K562 (cell line): ENCODE measurements at regions not wholly inside any gene's neighbourhood (a gene's known extent, or its start where the extent isn't known, plus 50 kb on each side); places are given as distances from the start of the nearest gene placed in this dataset.

Experiments used
- ATAC-seq: fragments of 200-7000 bp; cut with Tn5 transposase; 3 replicates; pipeline ENCODE4 v1.9.1; 2020; ENCODE audit warnings: moderate library complexity
- BruUV-seq: library from RNA; stranded (reverse); fragments of 400-500 nt; replicated peaks from 2 replicates; lab custom pipeline; 2021; lab: Mats Ljungman, UMichigan
- CTCF ChIA-PET: fragments of 300-600 bp; formaldehyde crosslinking; extraction: SDS; loops from one replicate; lab custom pipeline; 2021; ENCODE audit warnings: low intra/inter-chr PET ratio; lab: Yijun Ruan, JAX
- POLR2A ChIA-PET: fragments of 300-600, 350-650 bp; sonication (Branson Sonifier 250); formaldehyde crosslinking; extraction: SDS; loops from one replicate; lab custom pipeline; 2021; ENCODE audit warnings: antibody characterized with exemption, inconsistent platforms; lab: Yijun Ruan, JAX
- DNase-seq, 4 experiments: peaks; one replicate each; pipeline versions ENCODE4 v3.0.0 to v3.0.0-alpha.2; 2011 to 2018; ENCODE audit warnings: low spot score in 3 of 4, mixed read lengths in 3 of 4; ENCODE audit errors: extremely low read depth in 1 of 4
- FAIRE-seq: peaks from 2 replicates; lab custom pipeline; 2011; peaks lifted over from hg19 to GRCh38; lab: Jason Lieb, UNC
- H2AFZ ChIP-seq: 2 replicates; pipeline ENCODE4 v1.6.0; 2011; ENCODE audit warnings: low read depth, low read length, control low read depth, inconsistent platforms
- H3K27ac ChIP-seq: fragments of 200-600 bp; 3 replicates; pipeline ENCODE4 v1.8.0; 2011; ENCODE audit warnings: low read depth, mild to moderate bottlenecking, control low read depth, inconsistent platforms, low read length, moderate library complexity, mixed read lengths; ENCODE audit errors: extremely low read depth
- H3K27me3 ChIP-seq, 2 experiments: fragments of 300-600 bp in 1 of 2; 2 replicates in 1 of 2; 3 replicates in 1 of 2; pipeline versions ENCODE4 v1.6.0 to v1.8.0; 2011; ENCODE audit warnings: inconsistent platforms in 2 of 2, low read length in 2 of 2, mild to moderate bottlenecking in 1 of 2, mixed read lengths in 1 of 2, moderate library complexity in 1 of 2; ENCODE audit not compliant: control insufficient read depth in 2 of 2, insufficient read depth in 2 of 2
- H3K36me3 ChIP-seq: fragments of 300-600 bp; 3 replicates; pipeline ENCODE4 v1.8.0; 2011; ENCODE audit warnings: mild to moderate bottlenecking, low read length, inconsistent platforms; ENCODE audit not compliant: control insufficient read depth, insufficient read depth
- H3K4me1 ChIP-seq, 2 experiments: fragments of 200-600 bp in 1 of 2; replicated peaks in 1 of 2; 2 replicates in 1 of 2; 3 replicates in 1 of 2; pipeline versions ENCODE4 v1.5.1 to v1.8.0; 2011; ENCODE audit warnings: inconsistent platforms in 2 of 2, low read length in 2 of 2, mild to moderate bottlenecking in 1 of 2, mixed read lengths in 1 of 2, moderate library complexity in 1 of 2; ENCODE audit not compliant: control insufficient read depth in 2 of 2, insufficient read depth in 2 of 2
- H3K4me2 ChIP-seq: 2 replicates; pipeline ENCODE4 v1.6.1; 2011; ENCODE audit warnings: low read length, control low read depth, inconsistent platforms, mixed read lengths; ENCODE audit not compliant: insufficient read depth
- H3K4me3 ChIP-seq: fragments of 200-600 bp; sonication (generic), shearing (Covaris generic); 2 replicates; pipeline ENCODE4 v1.5.1; 2016; ENCODE audit warnings: control low read depth, inconsistent platforms
- H3K79me2 ChIP-seq: fragments of 200-600 bp; 3 replicates; pipeline ENCODE4 v1.8.0; 2011; ENCODE audit warnings: low read length, inconsistent platforms; ENCODE audit not compliant: control insufficient read depth, insufficient read depth
- H3K9ac ChIP-seq, 2 experiments: 2 replicates each; pipeline versions ENCODE4 v1.6.0 to v1.6.1; 2011; ENCODE audit warnings: low read depth in 2 of 2, low read length in 2 of 2, control low read depth in 1 of 2, inconsistent platforms in 1 of 2, mild to moderate bottlenecking in 1 of 2, mixed read lengths in 1 of 2; ENCODE audit not compliant: insufficient read depth in 1 of 2
- H3K9me1 ChIP-seq: one replicate; pipeline ENCODE4 v1.6.0; 2011; ENCODE audit warnings: inconsistent platforms, mild to moderate bottlenecking, low read length, moderate library complexity; ENCODE audit not compliant: control insufficient read depth, insufficient read depth
- H3K9me3 ChIP-seq: replicated peaks from 2 replicates; pipeline ENCODE4 v1.5.1; 2011; ENCODE audit warnings: low read depth, low read length, inconsistent platforms; ENCODE audit not compliant: control insufficient read depth, insufficient read depth
- H4K20me1 ChIP-seq: replicated peaks from 2 replicates; pipeline ENCODE4 v1.6.1; 2011; ENCODE audit warnings: low read length, inconsistent platforms, mixed read lengths; ENCODE audit not compliant: control insufficient read depth, insufficient read depth
- ATF2 ChIP-seq: sonication (generic); formaldehyde crosslinking; IDR thresholded peaks from 2 replicates; pipeline ENCODE4 v1.8.1; 2022; ENCODE audit warnings: missing genetic modification reagents
- CREB3 ChIP-seq: fragments of 450-650 bp; conservative IDR thresholded peaks from 2 replicates; pipeline ENCODE4 v1.6.1; 2016; ENCODE audit warnings: missing genetic modification characterization, low read depth, mild to moderate bottlenecking, missing compliant biosample characterization, moderate library complexity
- HDGF ChIP-seq: fragments of 450-650 bp; IDR thresholded peaks from 2 replicates; pipeline ENCODE4 v1.6.1; 2016
- JUNB ChIP-seq: fragments of 450-650 bp; formaldehyde crosslinking; conservative IDR thresholded peaks from 2 replicates; pipeline ENCODE4 v1.4.0; 2020; ENCODE audit warnings: mild to moderate bottlenecking
- ZNF217 ChIP-seq: sonication (generic); formaldehyde crosslinking; IDR thresholded peaks from 2 replicates; pipeline ENCODE4 v1.8.0; 2022; ENCODE audit warnings: mild to moderate bottlenecking, missing genetic modification reagents
- WGBS: fragments of 100-300 bp; shearing (Covaris generic); methylation state at CpG from one replicate; pipeline ENCODE4 v1.1.6; 2016; ENCODE audit warnings: low coverage, mixed read lengths; ENCODE audit not compliant: insufficient coverage; ENCODE audit errors: missing lambda C conversion rate; 5-methylcytosine and 5-hydroxymethylcytosine counted together
- in situ Hi-C: fragments of 300-500 bp; cut with MboI; formaldehyde crosslinking; loops from 4 replicates; pipeline ENCODE4 v1.15.0; 2018; ENCODE audit warnings: inconsistent platforms, mixed read lengths
- intact Hi-C: fragments of 100-400 bp; cut with micrococcal nuclease; formaldehyde crosslinking; loops from 2 replicates; pipeline ENCODE4 v1.14.2; 2022

- 0% methylated on average over 1 of the region's 1 CpG for WGBS
- Histone ChIP-seq H3K4me1 (no peaks in the 10 kb centered on the region), H3K27ac (no peak overlapping the region), H3K4me3 (no peak overlapping the region), H3K4me2 (no peak overlapping the region), H3K9ac (no peak overlapping the region), H3K9me3 (no peaks in the 10 kb centered on the region; the same call in 1 of the 2 replicates), H3K79me2 (no peaks in the 10 kb centered on the region), H4K20me1 (no peaks in the 10 kb centered on the region), H3K36me3 (no peaks in the 10 kb centered on the region), H3K27me3 (no peaks in the 10 kb centered on the region), H3K9me1 (no peaks in the 10 kb centered on the region), H2AFZ (no peak overlapping the region)
- intact Hi-C loops, result no loop called here
- BruUV-seq, result no TSS peak
- TF ChIP-seq JUNB (CRISPR knock-in tag), result no peak
- TF ChIP-seq CREB3, result no peak
- no peak for TF ChIP-seq HDGF
- no peak for TF ChIP-seq ZNF217 (CRISPR knock-in tag)
- no peak for TF ChIP-seq ATF2 (CRISPR knock-in tag)
- CTCF ChIA-PET, result no interaction called here
- ATAC-seq (no peak), FAIRE-seq (no peak), DNase-seq (no peak)
- POLR2A ChIA-PET, result no interaction called here
- in situ Hi-C loops, result no loop called here
Observed at GRCh38 chr1:82819234-82819633, 1018.5 kb downstream of the ADGRL2 start.
